Esophagus squamous epithelium (tissue), 5 donors: ENCODE measurements at regions not wholly inside any gene's neighbourhood (a gene's known extent, or its start where the extent isn't known, plus 50 kb on each side); places are given as distances from the start of the nearest gene placed in this dataset.

Experiments
- DNase-seq: peaks from one replicate; lab custom pipeline; 2025; lab: John Stamatoyannopoulos, UW
- H3K27ac ChIP-seq, 4 donors: fragments of 200-600 bp; sonication (generic); one replicate each; pipeline ENCODE4 v1.5.1; 2016 to 2019; ENCODE audit warnings: mild to moderate bottlenecking in 1 of 4
- H3K27me3 ChIP-seq, 4 donors: fragments of 200-600 bp; sonication (generic); 1 replicate in 3 of 4; 2 replicates in 1 of 4; pipeline versions ENCODE4 v1.5.1 to v1.6.0; 2017 to 2021; ENCODE audit warnings: antibody characterized with exemption in 1 of 4
- H3K36me3 ChIP-seq, 3 donors: fragments of 200-600 bp; sonication (generic); one replicate each; pipeline ENCODE4 v1.5.1; 2016 to 2019
- H3K4me1 ChIP-seq, 3 donors: fragments of 200-600 bp; sonication (generic); one replicate each; pipeline ENCODE4 v1.5.1; 2017 to 2019
- H3K4me3 ChIP-seq, 4 donors: fragments of 200-600 bp; sonication (generic); 1 replicate in 3 of 4; 2 replicates in 1 of 4; pipeline ENCODE4 v1.5.1; 2016 to 2019; ENCODE audit warnings: mild to moderate bottlenecking in 2 of 4, moderate library complexity in 1 of 4
- H3K9me3 ChIP-seq, 3 donors: fragments of 200-600 bp; sonication (generic); one replicate each; pipeline ENCODE4 v1.5.1; 2016 to 2019
- CTCF ChIP-seq, 6 experiments: fragments of 450-650 bp in 4 of 6; fragments of 200-600 bp in 2 of 6; sonication (generic) in 2 of 6; IDR thresholded peaks; one replicate each; pipeline ENCODE4 v1.5.1; 2016 to 2019; ENCODE audit warnings: antibody characterized with exemption in 6 of 6, mild to moderate bottlenecking in 4 of 6, moderate library complexity in 4 of 6
- POLR2A ChIP-seq, 4 donors: fragments of 450-650 bp; IDR thresholded peaks; one replicate each; pipeline ENCODE4 v1.6.1; 2017; ENCODE audit warnings: antibody characterized with exemption in 4 of 4, mild to moderate bottlenecking in 4 of 4, moderate library complexity in 3 of 4
- WGBS, 2 donors: methylation state at CpG; one replicate each; pipeline ENCODE4 v1.1.5; 2018; 5-methylcytosine and 5-hydroxymethylcytosine counted together
- intact Hi-C: fragments of 100-400 bp; cut with DNase I; formaldehyde crosslinking; loops from one replicate; pipeline ENCODE4 v1.15.0; 2022
- donor health status: DM: yes; HTN: yes; CAD: no.

- H3K27ac ChIP-seq, result no peak overlapping the region
- H3K27me3 ChIP-seq, result no peaks in the 10 kb centered on the region
- no peak for DNase-seq
- H3K4me1 ChIP-seq, result no peaks in the 10 kb centered on the region
- H3K4me3 ChIP-seq, result no peak overlapping the region
- TF ChIP-seq CTCF (IDR thresholded peaks at IDR 0.05) (no peak), POLR2A (IDR thresholded peaks at IDR 0.05) (no peak)
- intact Hi-C loops, result no loop called here
- no peaks in the 10 kb centered on the region for H3K9me3 ChIP-seq
- WGBS, 2 donors, result 33 to 35% methylated on average over 3 of the region's 3 CpGs
- no peaks in the 10 kb centered on the region for H3K36me3 ChIP-seq
Measured at GRCh38 chr2:76678383-76679024, 843.7 kb downstream of the LRRTM4 start.

- intact Hi-C loops, result no loop called here
- Histone ChIP-seq H3K36me3 (no peaks in the 10 kb centered on the region), H3K27ac (no peak overlapping the region), H3K27me3 (no peaks in the 10 kb centered on the region), H3K4me3 (no peak overlapping the region), H3K9me3 (no peaks in the 10 kb centered on the region), H3K4me1 (no peaks in the 10 kb centered on the region)
- TF ChIP-seq CTCF (IDR thresholded peaks at IDR 0.05), result no peak
- TF ChIP-seq POLR2A (IDR thresholded peaks at IDR 0.05), result no peak
- no peak for DNase-seq
Measured at GRCh38 chr2:76675212-76675611, 847.0 kb downstream of the LRRTM4 start.

GRCh38 chr2:76672798-76673197 is 849.4 kb downstream of the LRRTM4 start:
- Histone ChIP-seq H3K27me3 (no peaks in the 10 kb centered on the region), H3K4me1 (no peaks in the 10 kb centered on the region), H3K27ac (no peak overlapping the region), H3K4me3 (no peak overlapping the region), H3K9me3 (no peaks in the 10 kb centered on the region), H3K36me3 (no peaks in the 10 kb centered on the region)
- no peak for DNase-seq
- TF ChIP-seq CTCF (IDR thresholded peaks at IDR 0.05) (no peak), POLR2A (IDR thresholded peaks at IDR 0.05) (no peak)
- intact Hi-C loops, result no loop called here
- 76 to 83% methylated on average over 2 of the region's 2 CpGs for WGBS, 2 donors

GRCh38 chr2:76669966-76670465 is 852.2 kb downstream of the LRRTM4 start:
- intact Hi-C loops, result no loop called here
- Histone ChIP-seq H3K9me3 (no peaks in the 10 kb centered on the region), H3K27ac (no peak overlapping the region), H3K4me3 (no peak overlapping the region), H3K36me3 (no peaks in the 10 kb centered on the region), H3K4me1 (no peaks in the 10 kb centered on the region), H3K27me3 (no peaks in the 10 kb centered on the region)
- no peak for DNase-seq
- no peak for TF ChIP-seq POLR2A (IDR thresholded peaks at IDR 0.05)
- 53 to 59% methylated on average over 3 of the region's 3 CpGs for WGBS, 2 donors

GRCh38 chr2:76668279-76668678 is 853.9 kb downstream of the LRRTM4 start:
- TF ChIP-seq CTCF (IDR thresholded peaks at IDR 0.05) (no peak), POLR2A (IDR thresholded peaks at IDR 0.05) (no peak)
- 38 to 42% methylated on average over 1 of the region's 1 CpG for WGBS, 2 donors
- intact Hi-C loops, result no loop called here
- Histone ChIP-seq H3K36me3 (no peaks in the 10 kb centered on the region), H3K4me1 (no peaks in the 10 kb centered on the region), H3K4me3 (no peak overlapping the region), H3K9me3 (no peaks in the 10 kb centered on the region), H3K27me3 (no peaks in the 10 kb centered on the region), H3K27ac (no peak overlapping the region)
- DNase-seq, result no peak
